NT2/D1 (cell line): ENCODE measurements at regions not wholly inside any gene's neighbourhood (a gene's known extent, or its start where the extent isn't known, plus 50 kb on each side); places are given as distances from the start of the nearest gene placed in this dataset.

ENCODE experiments used
- DNase-seq: peaks from one replicate; pipeline ENCODE4 v3.0.0-alpha.2; 2011; ENCODE audit warnings: low read depth, low spot score
- H3K27me3 ChIP-seq: 2 replicates; pipeline ENCODE4 v1.6.0; 2011; ENCODE audit warnings: mild to moderate bottlenecking; ENCODE audit not compliant: insufficient read length, insufficient read depth
- H3K36me3 ChIP-seq: 2 replicates; pipeline ENCODE4 v1.6.1; 2011; ENCODE audit warnings: mild to moderate bottlenecking, low read length, mixed read lengths; ENCODE audit not compliant: insufficient read depth, insufficient read length
- H3K4me1 ChIP-seq: 2 replicates; pipeline ENCODE4 v1.5.1; 2011; ENCODE audit not compliant: insufficient read depth, insufficient read length
- H3K4me3 ChIP-seq: 2 replicates; pipeline ENCODE4 v1.5.1; 2011; ENCODE audit warnings: low read depth; ENCODE audit not compliant: insufficient read length
- H3K9ac ChIP-seq: 2 replicates; pipeline ENCODE4 v1.6.0; 2011; ENCODE audit warnings: low read depth; ENCODE audit not compliant: insufficient read length
- H3K9me3 ChIP-seq: 2 replicates; pipeline ENCODE4 v1.5.1; 2011; ENCODE audit warnings: mild to moderate bottlenecking, low read length; ENCODE audit not compliant: insufficient read depth
- SUZ12 ChIP-seq: IDR thresholded peaks from 2 replicates; pipeline ENCODE4 v1.6.1; 2011; ENCODE audit not compliant: insufficient read length, insufficient read depth; ENCODE audit errors: extremely low read depth
- YY1 ChIP-seq: IDR thresholded peaks from 2 replicates; pipeline ENCODE4 v1.6.1; 2011; ENCODE audit not compliant: insufficient read length, insufficient read depth
- ZNF274 ChIP-seq: IDR thresholded peaks from 2 replicates; pipeline ENCODE4 v1.6.1; 2011; ENCODE audit warnings: mild to moderate bottlenecking, low read depth, low read length

DNA sequence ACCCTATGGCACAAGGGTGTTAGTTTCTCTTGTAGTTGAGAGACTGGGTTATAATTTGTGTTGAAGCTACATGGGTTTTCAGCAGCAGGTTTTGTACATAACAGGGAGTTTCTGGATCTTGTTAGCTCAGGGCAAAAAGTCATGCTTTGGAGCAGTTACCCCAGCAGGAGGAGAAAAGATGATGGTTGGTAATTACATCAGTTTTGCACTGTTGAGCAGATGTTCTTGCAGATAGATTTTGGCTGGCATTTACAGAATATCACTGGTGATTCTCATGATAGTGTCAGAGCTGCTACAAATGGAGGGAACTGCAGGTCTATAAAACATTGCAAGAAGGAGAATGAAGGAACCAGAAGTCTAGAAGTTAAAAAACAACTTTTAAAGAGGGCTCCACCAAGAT, 215.2 kb upstream of the ATP5MC3 start:
- H3K9ac ChIP-seq: no peak overlapping the region
- no peaks in the 10 kb centered on the region for H3K36me3 ChIP-seq
- H3K9me3 ChIP-seq: no peaks in the 10 kb centered on the region
- H3K27me3 ChIP-seq: no peaks in the 10 kb centered on the region
- H3K4me1 ChIP-seq: no peaks in the 10 kb centered on the region
- H3K4me3 ChIP-seq: no peak overlapping the region
- no peak for DNase-seq
- no peak for TF ChIP-seq YY1
- no peak for TF ChIP-seq SUZ12
- no peak for TF ChIP-seq ZNF274

DNA sequence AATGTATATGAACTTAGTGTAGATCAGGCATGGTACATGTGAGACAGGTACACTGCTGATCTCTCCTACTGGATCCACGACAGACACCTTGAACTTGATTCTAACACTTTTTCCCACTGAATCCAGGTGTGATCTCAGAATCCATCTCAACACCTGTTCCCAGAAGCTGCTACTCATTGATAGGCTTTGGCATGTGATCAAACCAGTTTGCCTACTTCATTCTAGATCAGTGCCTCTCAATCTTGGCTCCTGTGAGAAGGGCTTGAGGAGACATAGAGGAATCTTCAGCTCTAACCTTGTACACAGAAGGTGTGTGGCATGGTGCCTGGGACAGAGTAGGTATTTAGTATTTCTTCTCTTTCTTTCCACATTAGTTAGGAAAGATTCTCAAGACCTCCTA, 212.3 kb upstream of the ATP5MC3 start:
- H3K36me3 ChIP-seq: no peaks in the 10 kb centered on the region
- no peaks in the 10 kb centered on the region for H3K27me3 ChIP-seq
- H3K4me3 ChIP-seq: no peak overlapping the region
- TF ChIP-seq YY1 (no peak), SUZ12 (no peak), ZNF274 (no peak)
- no peak overlapping the region for H3K9ac ChIP-seq
- no peak for DNase-seq
- H3K9me3 ChIP-seq: peaks cover 7% of the 10 kb centered on the region; the same call in 1 of the 2 replicates
- no peaks in the 10 kb centered on the region for H3K4me1 ChIP-seq

DNA sequence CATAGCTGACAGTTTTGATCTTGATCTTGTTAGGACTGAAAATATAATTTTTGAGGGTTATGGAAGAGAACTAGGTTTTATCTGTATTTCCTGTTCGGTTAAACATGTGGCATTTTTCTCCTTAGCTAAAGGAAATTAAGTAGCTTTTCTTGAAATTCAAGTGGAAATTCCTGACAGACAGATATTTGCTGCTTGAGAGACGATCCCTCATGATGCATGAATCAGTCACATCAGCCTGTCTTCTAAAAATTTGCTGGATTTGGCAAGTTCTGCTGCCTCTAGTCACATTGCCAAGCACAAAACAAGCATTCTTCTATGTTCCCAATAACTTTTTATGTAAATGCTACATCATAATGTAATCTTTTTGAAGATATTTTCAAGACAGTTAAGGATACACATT, 201.8 kb upstream of the ATP5MC3 start:
- DNase-seq: no peak
- Histone ChIP-seq H3K27me3 (no peaks in the 10 kb centered on the region), H3K9ac (no peak overlapping the region), H3K4me3 (no peak overlapping the region), H3K9me3 (peaks cover 30% of the 10 kb centered on the region), H3K36me3 (no peaks in the 10 kb centered on the region), H3K4me1 (no peaks in the 10 kb centered on the region)
- no peak for TF ChIP-seq YY1
- TF ChIP-seq ZNF274: no peak
- no peak for TF ChIP-seq SUZ12

DNA sequence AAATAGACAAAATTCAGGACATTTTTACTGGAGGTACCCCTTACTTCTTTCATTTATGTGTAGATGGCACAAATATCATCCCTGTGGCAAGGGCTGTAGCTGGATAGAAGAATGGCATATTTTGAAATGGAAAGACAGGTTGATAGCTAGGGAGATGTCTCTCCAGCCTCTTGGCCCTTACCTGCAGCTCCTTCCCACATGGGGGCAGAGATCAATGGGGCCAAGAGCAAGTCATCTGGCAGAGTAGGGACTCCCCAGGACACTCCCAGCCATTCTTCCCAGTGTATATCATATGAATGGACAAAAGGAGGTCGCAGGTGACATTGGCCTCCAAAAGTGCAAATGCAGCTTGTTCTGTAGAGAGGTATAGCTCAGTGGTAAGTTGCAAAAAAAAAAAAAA, 192.2 kb upstream of the ATP5MC3 start:
- Histone ChIP-seq H3K9ac (no peak overlapping the region), H3K4me3 (no peak overlapping the region), H3K36me3 (no peaks in the 10 kb centered on the region), H3K4me1 (no peaks in the 10 kb centered on the region), H3K27me3 (no peaks in the 10 kb centered on the region), H3K9me3 (no peaks in the 10 kb centered on the region)
- no peak for TF ChIP-seq YY1
- TF ChIP-seq SUZ12: no peak
- no peak for TF ChIP-seq ZNF274
- no peak for DNase-seq

DNA sequence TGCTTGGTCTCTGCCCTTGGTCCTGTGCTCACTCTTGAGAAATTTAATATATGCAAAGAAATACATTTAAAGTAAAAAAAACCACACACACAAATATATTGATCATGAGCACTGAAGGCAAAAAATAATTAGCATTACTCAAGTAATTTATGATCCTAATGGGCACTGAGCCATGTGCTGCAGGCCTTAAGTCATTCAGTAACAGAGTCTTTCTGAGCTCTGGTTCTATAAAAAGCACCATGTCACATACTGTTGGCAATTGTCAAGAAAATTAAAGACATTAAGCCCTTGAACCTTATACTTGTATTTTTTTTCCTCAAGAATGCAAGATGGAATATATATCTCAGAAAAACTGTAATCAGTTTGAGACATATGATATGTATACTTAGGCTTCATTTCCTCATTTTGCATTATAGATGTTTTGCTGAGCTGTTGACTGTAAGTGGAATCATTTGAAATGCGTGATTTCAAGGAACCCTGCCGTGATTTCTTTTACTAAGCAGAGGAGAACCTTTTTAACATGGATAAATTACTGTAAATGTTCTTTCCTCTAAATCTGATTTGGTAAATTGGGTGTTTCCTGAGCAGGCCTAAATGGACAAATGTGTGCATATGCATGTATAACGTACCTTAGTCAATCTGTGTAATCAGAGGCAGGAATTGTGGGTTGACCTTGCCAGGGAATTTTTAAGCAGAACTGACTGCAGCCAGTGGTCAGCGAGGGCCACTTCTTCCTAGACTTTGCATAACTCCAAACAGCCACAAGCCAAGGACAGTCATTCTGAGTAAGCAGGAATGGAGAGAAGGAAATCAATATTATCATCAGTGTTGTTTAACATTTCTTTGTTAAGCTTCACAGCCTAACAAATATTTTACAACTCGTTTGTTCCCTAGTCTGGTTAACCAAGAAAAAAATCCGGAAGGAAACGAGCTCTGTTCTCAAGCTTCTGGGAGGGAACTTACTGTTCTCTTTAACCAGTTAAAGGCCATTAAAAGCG, 191.5 kb upstream of the ATP5MC3 start:
- H3K36me3 ChIP-seq: no peaks in the 10 kb centered on the region
- H3K4me1 ChIP-seq: no peaks in the 10 kb centered on the region
- no peaks in the 10 kb centered on the region for H3K9me3 ChIP-seq
- TF ChIP-seq SUZ12 (no peak), YY1 (no peak), ZNF274 (no peak)
- H3K4me3 ChIP-seq: no peak overlapping the region
- H3K27me3 ChIP-seq: no peaks in the 10 kb centered on the region
- no peak for DNase-seq
- no peak overlapping the region for H3K9ac ChIP-seq

DNA sequence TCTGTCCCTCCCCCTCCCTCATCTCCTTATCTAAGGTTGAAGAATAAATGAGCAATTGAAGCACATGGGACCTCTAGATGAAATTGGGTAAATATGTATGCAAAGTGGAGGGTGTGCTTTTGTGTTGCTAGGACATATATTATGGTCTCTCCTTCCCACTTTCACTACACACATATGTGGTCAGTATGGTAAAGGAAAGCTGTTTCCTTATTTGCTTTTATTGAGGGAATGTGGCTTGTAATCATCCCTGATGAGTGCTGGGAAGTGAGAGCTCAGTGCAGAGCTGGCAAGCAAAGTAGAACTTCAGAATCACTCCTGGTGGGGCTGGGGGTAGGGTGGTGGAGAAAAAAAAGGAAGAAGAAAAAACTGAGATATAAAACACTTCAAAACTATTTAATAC, 189.9 kb upstream of the ATP5MC3 start:
- Histone ChIP-seq H3K9me3 (no peaks in the 10 kb centered on the region), H3K9ac (no peak overlapping the region), H3K4me1 (no peaks in the 10 kb centered on the region), H3K27me3 (no peaks in the 10 kb centered on the region), H3K4me3 (no peak overlapping the region), H3K36me3 (no peaks in the 10 kb centered on the region)
- no peak for DNase-seq
- no peak for TF ChIP-seq SUZ12
- TF ChIP-seq YY1: no peak
- no peak for TF ChIP-seq ZNF274

DNA sequence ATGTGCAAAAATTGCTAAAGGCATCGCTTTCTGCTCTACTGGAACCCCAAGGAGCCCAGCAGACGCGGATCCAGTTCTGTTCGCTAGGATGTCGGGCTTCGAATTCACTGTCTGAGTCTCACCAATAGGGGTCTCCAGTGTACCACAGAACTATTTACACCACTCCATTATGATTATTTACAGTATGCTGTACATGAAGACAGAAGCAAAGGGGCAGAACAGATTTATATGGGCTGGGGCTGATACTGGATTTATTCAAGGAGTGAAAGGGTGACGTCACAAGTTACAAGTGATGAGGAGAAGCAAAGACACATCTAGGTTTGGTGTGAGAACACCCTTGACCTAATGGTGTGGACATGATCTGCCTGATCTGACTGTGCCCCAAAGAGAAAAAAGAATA, 185.3 kb upstream of the ATP5MC3 start:
- TF ChIP-seq SUZ12: no peak
- no peak for TF ChIP-seq YY1
- TF ChIP-seq ZNF274: no peak
- no peak overlapping the region for H3K4me3 ChIP-seq
- H3K36me3 ChIP-seq: no peaks in the 10 kb centered on the region
- H3K9me3 ChIP-seq: no peaks in the 10 kb centered on the region
- no peaks in the 10 kb centered on the region for H3K4me1 ChIP-seq
- no peaks in the 10 kb centered on the region for H3K27me3 ChIP-seq
- no peak overlapping the region for H3K9ac ChIP-seq
- peak; percentile 42 for DNase-seq
